Loucy (cell line): ENCODE measurements at regions not wholly inside any gene's neighbourhood (a gene's known extent, or its start where the extent isn't known, plus 50 kb on each side); places are given as distances from the start of the nearest gene placed in this dataset.

Experiments
- H2AFZ ChIP-seq: fragments of 200-600 bp; sonication (generic); 2 replicates; pipeline ENCODE4 v1.6.0; 2016; ENCODE audit warnings: antibody characterized with exemption, mild to moderate bottlenecking, low read length, moderate library complexity
- H3F3A ChIP-seq: fragments of 200-600 bp; 2 replicates; pipeline ENCODE4 v1.6.0; 2016; ENCODE audit warnings: antibody characterized with exemption, low read depth, mild to moderate bottlenecking
- H3K27me3 ChIP-seq: fragments of 200-600 bp; sonication (generic); 2 replicates; pipeline ENCODE4 v1.6.1; 2014; ENCODE audit warnings: low read length, mild to moderate bottlenecking; ENCODE audit not compliant: insufficient read depth, poor library complexity, severe bottlenecking
- H3K36me3 ChIP-seq: fragments of 200-600 bp; sonication (generic); 2 replicates; pipeline ENCODE4 v1.6.1; 2016; ENCODE audit warnings: low read length; ENCODE audit not compliant: insufficient read depth
- H3K4me1 ChIP-seq: fragments of 200-600 bp; sonication (generic); 2 replicates; pipeline ENCODE4 v1.5.1; 2014; ENCODE audit warnings: low read length, mild to moderate bottlenecking; ENCODE audit not compliant: insufficient read depth, poor library complexity, severe bottlenecking
- H3K4me2 ChIP-seq: fragments of 200-600 bp; sonication (generic); 2 replicates; pipeline ENCODE4 v1.6.0; 2014; ENCODE audit warnings: antibody characterized with exemption, low read length, low read depth, mild to moderate bottlenecking; ENCODE audit not compliant: poor library complexity, severe bottlenecking
- H3K4me3 ChIP-seq: fragments of 200-600 bp; sonication (generic); 2 replicates; pipeline ENCODE4 v1.5.1; 2014; ENCODE audit warnings: low read length, mild to moderate bottlenecking, mixed read lengths; ENCODE audit not compliant: poor library complexity, severe bottlenecking
- H3K79me2 ChIP-seq: fragments of 200-600 bp; sonication (generic); 2 replicates; pipeline ENCODE4 v1.6.1; 2014; ENCODE audit warnings: low read length; ENCODE audit not compliant: insufficient read depth
- H3K9ac ChIP-seq: fragments of 200-600 bp; sonication (generic); 2 replicates; pipeline ENCODE4 v1.6.0; 2014; ENCODE audit warnings: mild to moderate bottlenecking, low read depth, low read length, moderate library complexity; ENCODE audit not compliant: poor library complexity, severe bottlenecking
- H3K9me2 ChIP-seq: fragments of 200-600 bp; sonication (generic); replicated peaks from 2 replicates; pipeline ENCODE4 v1.6.1; 2016; ENCODE audit warnings: low read depth, low read length, mixed read lengths
- H3K9me3 ChIP-seq: fragments of 200-600 bp; sonication (generic); 2 replicates; pipeline ENCODE4 v1.6.1; 2014; ENCODE audit warnings: mild to moderate bottlenecking, antibody characterized with exemption, low read length, low read depth; ENCODE audit not compliant: insufficient read depth
- H4K20me1 ChIP-seq: fragments of 200-600 bp; sonication (generic); 2 replicates; pipeline ENCODE4 v1.6.0; 2014; ENCODE audit warnings: antibody characterized with exemption, low read length, mild to moderate bottlenecking; ENCODE audit not compliant: insufficient read depth, poor library complexity, severe bottlenecking
- CTCF ChIP-seq: fragments of 200-600 bp; sonication (generic); conservative IDR thresholded peaks from 2 replicates; pipeline ENCODE4 v1.5.1; 2014; ENCODE audit warnings: mild to moderate bottlenecking, antibody characterized with exemption, low read length
- EZH2phosphoT487 ChIP-seq: fragments of 200-600 bp; IDR thresholded peaks from 2 replicates; pipeline ENCODE4 v1.6.1; 2018; ENCODE audit warnings: antibody characterized with exemption, mild to moderate bottlenecking, moderate library complexity, borderline replicate concordance

- TF ChIP-seq CTCF, result no peak
- TF ChIP-seq EZH2phosphoT487, result no peak
These were observed 62.1 kb upstream of the IQSEC1 start for GRCh38 chr3:13135251-13135810.

GRCh38 chr3:13134879-13135206 lies 61.6 kb upstream of the IQSEC1 start:
- no peak for TF ChIP-seq EZH2phosphoT487
- no peak overlapping the region for H3K9ac ChIP-seq
- H3K27me3 ChIP-seq, result no peaks in the 10 kb centered on the region
- no peaks in the 10 kb centered on the region for H3K9me3 ChIP-seq
- H3K4me2 ChIP-seq, result no peak overlapping the region
- no peaks in the 10 kb centered on the region for H3K9me2 ChIP-seq
- H3K79me2 ChIP-seq, result no peaks in the 10 kb centered on the region
- no peak overlapping the region for H3K4me3 ChIP-seq
- no peaks in the 10 kb centered on the region for H3K36me3 ChIP-seq
- H4K20me1 ChIP-seq, result no peaks in the 10 kb centered on the region
- no peaks in the 10 kb centered on the region for H3F3A ChIP-seq
- peaks cover 24% of the 10 kb centered on the region for H3K4me1 ChIP-seq
- H2AFZ ChIP-seq, result no peak overlapping the region

More at GRCh38 chr3:13135251-13135810, 62.1 kb upstream of the IQSEC1 start:
- Histone ChIP-seq H3K9me2 (no peaks in the 10 kb centered on the region), H3K4me1 (peaks cover 24% of the 10 kb centered on the region), H4K20me1 (no peaks in the 10 kb centered on the region), H3K36me3 (no peaks in the 10 kb centered on the region), H3K4me3 (no peak overlapping the region), H3K4me2 (no peak overlapping the region), H3K27me3 (no peaks in the 10 kb centered on the region), H2AFZ (no peak overlapping the region), H3K79me2 (no peaks in the 10 kb centered on the region), H3K9me3 (no peaks in the 10 kb centered on the region), H3K9ac (no peak overlapping the region), H3F3A (no peaks in the 10 kb centered on the region)

GRCh38 chr3:13134166-13134878 lies 61.1 kb upstream of the IQSEC1 start:
- no peaks in the 10 kb centered on the region for H3F3A ChIP-seq
- no peak overlapping the region for H2AFZ ChIP-seq
- peaks cover 24% of the 10 kb centered on the region for H3K4me1 ChIP-seq
- H3K27me3 ChIP-seq, result no peaks in the 10 kb centered on the region
- H3K4me3 ChIP-seq, result no peak overlapping the region
- no peak overlapping the region for H3K4me2 ChIP-seq
- no peak overlapping the region for H3K9ac ChIP-seq
- H3K79me2 ChIP-seq, result no peaks in the 10 kb centered on the region
- H3K36me3 ChIP-seq, result no peaks in the 10 kb centered on the region
- H3K9me2 ChIP-seq, result no peaks in the 10 kb centered on the region
- H4K20me1 ChIP-seq, result no peaks in the 10 kb centered on the region
- H3K9me3 ChIP-seq, result no peaks in the 10 kb centered on the region
- TF ChIP-seq EZH2phosphoT487 (no peak), CTCF (no peak)
